LNCaP clone FGC (cell line): ENCODE measurements at regions not wholly inside any gene's neighbourhood (a gene's known extent, or its start where the extent isn't known, plus 50 kb on each side); places are given as distances from the start of the nearest gene placed in this dataset.

Source experiments
- DNase-seq: peaks from one replicate; pipeline ENCODE4 v3.0.0-alpha.2; 2011; ENCODE audit warnings: low read depth
- H3K4me3 ChIP-seq: 2 replicates; pipeline ENCODE4 v1.5.1; 2011; ENCODE audit warnings: mild to moderate bottlenecking, low read depth, low read length, control low read depth
- TF ChIP-seq, protein P1 (sequence below): IDR thresholded peaks from 2 replicates; pipeline ENCODE4 v1.5.1; 2012; ENCODE audit warnings: mild to moderate bottlenecking; ENCODE audit not compliant: control insufficient read depth, insufficient read depth; ENCODE audit errors: extremely low read depth

DNA sequence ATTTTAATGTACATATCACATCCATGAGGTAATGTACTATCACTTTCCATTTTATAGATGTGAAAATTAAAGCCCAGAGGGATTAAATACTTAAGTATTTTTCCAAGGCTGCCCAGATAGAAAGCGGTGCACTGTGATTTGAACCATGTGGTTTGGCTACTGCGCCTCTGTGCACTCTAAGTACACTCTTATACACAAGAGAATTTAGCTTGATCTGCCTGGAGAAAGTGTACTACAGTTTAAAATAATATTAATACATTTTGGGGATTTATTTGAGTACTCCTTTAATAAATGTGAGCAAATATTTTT, 360.4 kb upstream of the ACTBL2 start:
- H3K4me3 ChIP-seq: no peak overlapping the region
- TF ChIP-seq, protein P1, sequence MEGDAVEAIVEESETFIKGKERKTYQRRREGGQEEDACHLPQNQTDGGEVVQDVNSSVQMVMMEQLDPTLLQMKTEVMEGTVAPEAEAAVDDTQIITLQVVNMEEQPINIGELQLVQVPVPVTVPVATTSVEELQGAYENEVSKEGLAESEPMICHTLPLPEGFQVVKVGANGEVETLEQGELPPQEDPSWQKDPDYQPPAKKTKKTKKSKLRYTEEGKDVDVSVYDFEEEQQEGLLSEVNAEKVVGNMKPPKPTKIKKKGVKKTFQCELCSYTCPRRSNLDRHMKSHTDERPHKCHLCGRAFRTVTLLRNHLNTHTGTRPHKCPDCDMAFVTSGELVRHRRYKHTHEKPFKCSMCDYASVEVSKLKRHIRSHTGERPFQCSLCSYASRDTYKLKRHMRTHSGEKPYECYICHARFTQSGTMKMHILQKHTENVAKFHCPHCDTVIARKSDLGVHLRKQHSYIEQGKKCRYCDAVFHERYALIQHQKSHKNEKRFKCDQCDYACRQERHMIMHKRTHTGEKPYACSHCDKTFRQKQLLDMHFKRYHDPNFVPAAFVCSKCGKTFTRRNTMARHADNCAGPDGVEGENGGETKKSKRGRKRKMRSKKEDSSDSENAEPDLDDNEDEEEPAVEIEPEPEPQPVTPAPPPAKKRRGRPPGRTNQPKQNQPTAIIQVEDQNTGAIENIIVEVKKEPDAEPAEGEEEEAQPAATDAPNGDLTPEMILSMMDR: no peak
- no peak for DNase-seq

DNA sequence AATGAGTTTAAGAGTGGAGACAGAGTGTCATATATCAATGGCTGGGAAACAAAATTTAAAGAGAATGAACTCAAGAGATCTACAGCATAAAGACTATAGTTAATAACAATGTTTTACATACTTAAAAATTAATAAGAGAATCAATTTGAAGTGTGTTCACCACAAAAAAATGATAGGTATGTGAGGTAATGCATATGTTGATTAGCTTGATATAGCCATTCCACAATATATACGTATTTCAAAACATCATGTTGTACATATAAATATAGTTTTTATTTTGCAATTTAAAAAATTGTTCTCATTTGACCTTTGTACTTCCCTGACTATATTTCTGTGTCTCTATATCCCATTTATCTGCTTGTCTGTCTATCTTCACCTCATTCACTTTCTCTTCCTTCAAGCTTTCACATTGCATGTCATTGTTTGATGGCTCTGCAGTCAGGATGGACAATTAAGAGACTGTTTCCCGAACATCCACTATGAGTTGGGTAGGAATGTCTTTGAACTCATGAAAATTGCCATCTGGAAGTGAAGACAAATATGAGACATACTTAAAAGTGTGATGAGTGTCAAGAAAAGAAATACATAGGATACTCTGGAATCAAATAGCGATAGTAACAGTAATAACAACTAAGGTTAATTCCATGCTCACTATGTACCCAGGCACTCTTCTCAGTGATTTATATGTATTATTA, 359.9 kb upstream of the ACTBL2 start:
- DNase-seq: no peak
- no peak overlapping the region for H3K4me3 ChIP-seq

DNA sequence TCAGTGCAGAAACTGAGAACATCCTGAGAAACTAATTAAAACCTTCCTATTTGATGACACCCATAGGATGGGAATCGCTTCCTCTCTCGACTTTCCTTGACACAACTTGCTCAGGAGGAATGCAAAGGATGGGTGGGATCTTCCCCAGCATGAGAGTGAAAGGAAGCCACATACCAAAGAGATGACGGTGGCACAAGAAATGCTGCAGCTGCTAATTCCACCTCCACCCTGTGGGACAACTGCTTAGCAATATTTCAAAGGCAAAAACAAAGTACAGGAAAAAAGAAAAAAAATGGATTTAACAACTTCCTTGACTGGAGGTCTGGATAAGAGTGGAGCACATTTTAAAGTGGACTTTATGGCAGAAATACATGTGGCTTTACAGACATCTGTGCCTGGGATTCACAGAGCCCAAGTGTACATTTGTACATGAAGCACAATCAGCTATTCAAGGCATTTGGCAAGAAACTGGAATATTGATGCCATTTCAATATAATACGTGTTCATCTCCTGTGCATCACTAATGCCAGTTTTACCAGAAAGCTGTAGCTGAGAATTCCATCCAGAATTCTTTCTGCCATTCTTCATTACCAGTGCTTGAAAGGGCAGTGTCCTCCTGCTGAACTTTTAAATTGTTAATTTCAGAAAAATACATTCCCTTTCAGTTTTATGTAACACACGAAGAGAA, 359.2 kb upstream of the ACTBL2 start:
- TF ChIP-seq, protein P1: no peak
- DNase-seq: no peak
- H3K4me3 ChIP-seq: no peak overlapping the region

More for the DNA sequence above, 359.9 kb upstream of the ACTBL2 start:
- TF ChIP-seq, protein P1: no peak

DNA sequence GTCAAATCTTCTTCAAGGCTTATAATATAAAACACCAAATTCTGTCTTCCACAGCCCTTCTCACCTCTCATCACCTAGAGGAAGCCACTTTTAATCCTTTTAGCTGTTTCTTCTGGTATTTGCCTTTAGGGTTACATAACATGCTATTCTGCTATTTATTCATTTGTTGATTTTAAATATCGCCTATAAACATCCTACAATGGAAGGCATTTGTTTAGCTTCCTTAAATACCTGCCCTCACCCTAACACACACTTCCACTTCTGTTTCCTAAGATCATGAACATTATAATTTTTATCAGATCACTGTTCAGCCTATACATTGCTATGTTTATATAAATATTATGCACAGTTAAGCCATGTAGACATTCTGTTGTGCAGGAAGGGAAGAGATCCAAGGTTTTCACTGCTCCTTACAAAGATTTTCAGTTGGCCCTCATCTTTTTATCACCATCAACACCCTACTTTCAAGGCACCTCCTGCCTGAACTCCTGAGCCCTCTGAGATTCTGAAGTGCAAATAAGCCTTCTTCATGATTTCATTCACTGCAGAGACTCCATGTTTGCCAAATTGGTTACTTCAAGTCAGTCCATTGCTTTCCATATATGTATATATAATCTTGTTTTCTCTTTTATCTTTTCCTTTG, 356.9 kb upstream of the ACTBL2 start:
- TF ChIP-seq, protein P1: no peak
- H3K4me3 ChIP-seq: no peak overlapping the region
- no peak for DNase-seq

DNA sequence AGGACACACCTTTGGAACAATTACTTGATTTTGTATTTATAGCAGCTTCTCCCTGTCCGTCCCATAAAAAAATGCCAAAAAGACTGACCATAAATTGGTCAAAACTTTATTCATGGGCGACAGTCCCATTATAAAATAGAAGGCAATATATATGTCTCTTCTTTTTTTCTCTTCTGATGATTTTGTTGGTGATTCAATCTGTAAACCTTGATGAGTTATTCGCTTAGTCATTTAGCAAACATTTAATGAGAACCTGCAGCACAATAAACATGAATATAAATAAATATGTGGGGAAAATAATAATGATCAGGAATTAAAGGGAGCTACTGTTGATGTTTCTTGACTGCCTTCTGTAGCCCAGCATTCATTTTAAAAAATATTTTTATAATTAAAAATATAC, 356.4 kb upstream of the ACTBL2 start:
- TF ChIP-seq, protein P1: no peak
- no peak overlapping the region for H3K4me3 ChIP-seq
- DNase-seq: no peak

DNA sequence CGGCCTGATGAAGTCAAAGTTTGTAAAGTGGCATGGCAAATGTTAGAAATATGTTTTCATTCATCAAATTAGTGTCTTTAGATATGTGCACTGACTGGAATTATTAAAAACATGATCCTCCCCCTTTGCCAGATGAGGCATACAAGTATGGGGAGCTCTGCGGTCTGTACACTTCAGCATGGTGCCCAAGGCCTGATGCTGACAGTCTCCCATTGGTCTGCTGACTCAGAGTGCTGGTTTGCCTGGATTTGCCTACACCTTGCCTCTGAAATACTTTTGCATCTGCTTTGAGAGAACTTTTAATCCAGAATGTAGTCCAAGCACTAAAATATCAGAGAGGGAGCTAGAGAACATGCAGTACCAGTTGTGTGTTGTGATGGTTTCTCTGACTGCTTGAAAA, 354.3 kb upstream of the ACTBL2 start:
- DNase-seq: no peak
- H3K4me3 ChIP-seq: no peak overlapping the region
- TF ChIP-seq, protein P1: no peak
